ENCODE measurements at regions not wholly inside any gene's neighbourhood (a gene's known extent, or its start where the extent isn't known, plus 50 kb on each side); places are given as distances from the start of the nearest gene placed in this dataset.
"Not testable (repeated sequence)": the region's sequence is repeated elsewhere in the genome, so short reads cannot be mapped to it uniquely, and the experiment has no call there.

- DNase-seq (ENCODE audit: insufficient read length), result no peak
- no peak for FAIRE-seq
- no peak for TF ChIP-seq POLR2AphosphoS5 (IDR thresholded peaks at IDR 0.05; ENCODE audit: low read depth, low read length)
- no peak for TF ChIP-seq TAF1 (IDR thresholded peaks at IDR 0.05; ENCODE audit: borderline replicate concordance, low read depth, low read length)
- TF ChIP-seq POLR2A (IDR thresholded peaks at IDR 0.05; ENCODE audit: low read depth, low read length), result no peak
These were observed 652.7 kb downstream of the ANKRD7 start for GRCh38 chr7:118877187-118877586.

- DNase-seq (ENCODE audit: insufficient read length) (no peak), FAIRE-seq (no peak)
- no peak for TF ChIP-seq POLR2AphosphoS5 (IDR thresholded peaks at IDR 0.05; ENCODE audit: low read depth, low read length)
- no peak for TF ChIP-seq TAF1 (IDR thresholded peaks at IDR 0.05; ENCODE audit: borderline replicate concordance, low read depth, low read length)
- TF ChIP-seq POLR2A (IDR thresholded peaks at IDR 0.05; ENCODE audit: low read depth, low read length), result no peak
These were observed 653.8 kb downstream of the ANKRD7 start for GRCh38 chr7:118878336-118878735.

GRCh38 chr7:118898284-118898683 is 673.8 kb downstream of the ANKRD7 start:
- no peak for FAIRE-seq
- DNase-seq (ENCODE audit: insufficient read length), result no peak
- TF ChIP-seq POLR2AphosphoS5 (IDR thresholded peaks at IDR 0.05; ENCODE audit: low read depth, low read length), result no peak
- TF ChIP-seq TAF1 (IDR thresholded peaks at IDR 0.05; ENCODE audit: borderline replicate concordance, low read depth, low read length), result no peak
- TF ChIP-seq POLR2A (IDR thresholded peaks at IDR 0.05; ENCODE audit: low read depth, low read length), result no peak

- FAIRE-seq, result no peak
- TF ChIP-seq TAF1 (IDR thresholded peaks at IDR 0.05; ENCODE audit: borderline replicate concordance, low read depth, low read length), result no peak
- TF ChIP-seq POLR2A (IDR thresholded peaks at IDR 0.05; ENCODE audit: low read depth, low read length), result no peak
- no peak for TF ChIP-seq POLR2AphosphoS5 (IDR thresholded peaks at IDR 0.05; ENCODE audit: low read depth, low read length)
- DNase-seq (ENCODE audit: insufficient read length), result no peak
These were observed 678.1 kb downstream of the ANKRD7 start for GRCh38 chr7:118902600-118902999.

- TF ChIP-seq TAF1 (IDR thresholded peaks at IDR 0.05; ENCODE audit: borderline replicate concordance, low read depth, low read length), result no peak
- TF ChIP-seq POLR2A (IDR thresholded peaks at IDR 0.05; ENCODE audit: low read depth, low read length), result no peak
- TF ChIP-seq POLR2AphosphoS5 (IDR thresholded peaks at IDR 0.05; ENCODE audit: low read depth, low read length), result no peak
- FAIRE-seq, result no peak
- no peak for DNase-seq (ENCODE audit: insufficient read length)
These were observed 683.5 kb downstream of the ANKRD7 start for GRCh38 chr7:118907911-118908527.

- FAIRE-seq; DNase-seq (ENCODE audit: insufficient read length): not testable (repeated sequence)
These were observed 691.6 kb downstream of the ANKRD7 start for GRCh38 chr7:118916120-118916519.

- FAIRE-seq (no peak), DNase-seq (ENCODE audit: insufficient read length) (no peak)
These were observed 694.1 kb downstream of the ANKRD7 start for GRCh38 chr7:118918556-118918955.

GRCh38 chr7:118938845-118939244 is 714.3 kb downstream of the ANKRD7 start:
- TF ChIP-seq POLR2AphosphoS5 (IDR thresholded peaks at IDR 0.05; ENCODE audit: low read depth, low read length) (no peak), TAF1 (IDR thresholded peaks at IDR 0.05; ENCODE audit: borderline replicate concordance, low read depth, low read length) (no peak), POLR2A (IDR thresholded peaks at IDR 0.05; ENCODE audit: low read depth, low read length) (no peak)
- no peak for DNase-seq (ENCODE audit: insufficient read length)
- FAIRE-seq, result no peak

More at GRCh38 chr7:118918556-118918955, 694.1 kb downstream of the ANKRD7 start:
- TF ChIP-seq POLR2AphosphoS5 (IDR thresholded peaks at IDR 0.05; ENCODE audit: low read depth, low read length) (no peak), TAF1 (IDR thresholded peaks at IDR 0.05; ENCODE audit: borderline replicate concordance, low read depth, low read length) (no peak), POLR2A (IDR thresholded peaks at IDR 0.05; ENCODE audit: low read depth, low read length) (no peak)

GRCh38 chr7:118944271-118944670 is 719.8 kb downstream of the ANKRD7 start:
- no peak for TF ChIP-seq POLR2A (IDR thresholded peaks at IDR 0.05; ENCODE audit: low read depth, low read length)
- TF ChIP-seq POLR2AphosphoS5 (IDR thresholded peaks at IDR 0.05; ENCODE audit: low read depth, low read length), result no peak
- no peak for TF ChIP-seq TAF1 (IDR thresholded peaks at IDR 0.05; ENCODE audit: borderline replicate concordance, low read depth, low read length)
- FAIRE-seq, result no peak
- no peak for DNase-seq (ENCODE audit: insufficient read length)

GRCh38 chr7:118945911-118946682 is 721.6 kb downstream of the ANKRD7 start:
- TF ChIP-seq POLR2A (IDR thresholded peaks at IDR 0.05; ENCODE audit: low read depth, low read length) (no peak), POLR2AphosphoS5 (IDR thresholded peaks at IDR 0.05; ENCODE audit: low read depth, low read length) (no peak), TAF1 (IDR thresholded peaks at IDR 0.05; ENCODE audit: borderline replicate concordance, low read depth, low read length) (no peak)
- DNase-seq (ENCODE audit: insufficient read length) (no peak), FAIRE-seq (no peak)

GRCh38 chr7:118948508-118948907 is 724.0 kb downstream of the ANKRD7 start:
- FAIRE-seq, result no peak
- TF ChIP-seq TAF1 (IDR thresholded peaks at IDR 0.05; ENCODE audit: borderline replicate concordance, low read depth, low read length) (no peak), POLR2A (IDR thresholded peaks at IDR 0.05; ENCODE audit: low read depth, low read length) (no peak), POLR2AphosphoS5 (IDR thresholded peaks at IDR 0.05; ENCODE audit: low read depth, low read length) (no peak)
- no peak for DNase-seq (ENCODE audit: insufficient read length)

GRCh38 chr7:118949031-118949430 is 724.5 kb downstream of the ANKRD7 start:
- no peak for DNase-seq (ENCODE audit: insufficient read length)
- TF ChIP-seq POLR2AphosphoS5 (IDR thresholded peaks at IDR 0.05; ENCODE audit: low read depth, low read length), result no peak
- no peak for FAIRE-seq

GRCh38 chr7:118956285-118956684 is 731.8 kb downstream of the ANKRD7 start:
- not testable (repeated sequence) for FAIRE-seq; DNase-seq (ENCODE audit: insufficient read length)

All from GM12892 (cell line).